HepG2 (cell line): ENCODE measurements at regions not wholly inside any gene's neighbourhood (a gene's known extent, or its start where the extent isn't known, plus 50 kb on each side); places are given as distances from the start of the nearest gene placed in this dataset.

Source experiments
- HHEX ChIP-seq: IDR thresholded peaks from 2 replicates; pipeline ENCODE4 v1.6.1; 2016; ENCODE audit warnings: control low read depth
- MZF1 ChIP-seq: sonication (generic); formaldehyde crosslinking; IDR thresholded peaks from 2 replicates; pipeline ENCODE4 v1.8.1; 2023; ENCODE audit warnings: mild to moderate bottlenecking, missing genetic modification reagents, borderline replicate concordance
- PRPF4 ChIP-seq: fragments of 200-400 bp; formaldehyde crosslinking; IDR thresholded peaks from 2 replicates; pipeline ENCODE4 v1.6.1; 2016; ENCODE audit warnings: low read length, low read depth; ENCODE audit not compliant: poor library complexity, severe bottlenecking
- SIN3A ChIP-seq: IDR thresholded peaks from 2 replicates; pipeline ENCODE4 v1.6.1; 2011; ENCODE audit warnings: low read depth, mild to moderate bottlenecking, control low read depth, low read length, borderline replicate concordance
- ZNF556 ChIP-seq: sonication (generic); formaldehyde crosslinking; IDR thresholded peaks from 2 replicates; pipeline ENCODE4 v1.4.0; 2020; ENCODE audit warnings: mild to moderate bottlenecking, missing genetic modification reagents, borderline replicate concordance
- TF ChIP-seq, protein P1 (sequence below), 2 experiments: sonication (generic) in 1 of 2; formaldehyde crosslinking in 1 of 2; IDR thresholded peaks; 2 replicates each; pipeline versions ENCODE4 v1.4.0 to v1.6.1; 2018 to 2020; ENCODE audit warnings: missing genetic modification reagents in 2 of 2, borderline replicate concordance in 1 of 2, low read depth in 1 of 2, mild to moderate bottlenecking in 1 of 2, missing biosample characterization in 1 of 2
- TF ChIP-seq, protein P2 (sequence below): sonication (generic); formaldehyde crosslinking; IDR thresholded peaks from 2 replicates; pipeline ENCODE4 v1.5.0; 2020; ENCODE audit warnings: mild to moderate bottlenecking, missing genetic modification reagents, moderate library complexity
- TF ChIP-seq, protein P3 (sequence below): sonication (generic); formaldehyde crosslinking; IDR thresholded peaks from 2 replicates; pipeline ENCODE4 v1.5.0; 2020; ENCODE audit warnings: missing genetic modification reagents
- TF ChIP-seq, protein P4 (sequence below): sonication (generic); formaldehyde crosslinking; IDR thresholded peaks from 2 replicates; pipeline ENCODE4 v1.4.0; 2020; ENCODE audit warnings: missing genetic modification reagents
- TF ChIP-seq, protein P5 (sequence below): sonication (generic); formaldehyde crosslinking; IDR thresholded peaks from 2 replicates; pipeline ENCODE4 v1.8.1; 2023; ENCODE audit warnings: missing genetic modification reagents, inconsistent platforms, borderline replicate concordance

DNA sequence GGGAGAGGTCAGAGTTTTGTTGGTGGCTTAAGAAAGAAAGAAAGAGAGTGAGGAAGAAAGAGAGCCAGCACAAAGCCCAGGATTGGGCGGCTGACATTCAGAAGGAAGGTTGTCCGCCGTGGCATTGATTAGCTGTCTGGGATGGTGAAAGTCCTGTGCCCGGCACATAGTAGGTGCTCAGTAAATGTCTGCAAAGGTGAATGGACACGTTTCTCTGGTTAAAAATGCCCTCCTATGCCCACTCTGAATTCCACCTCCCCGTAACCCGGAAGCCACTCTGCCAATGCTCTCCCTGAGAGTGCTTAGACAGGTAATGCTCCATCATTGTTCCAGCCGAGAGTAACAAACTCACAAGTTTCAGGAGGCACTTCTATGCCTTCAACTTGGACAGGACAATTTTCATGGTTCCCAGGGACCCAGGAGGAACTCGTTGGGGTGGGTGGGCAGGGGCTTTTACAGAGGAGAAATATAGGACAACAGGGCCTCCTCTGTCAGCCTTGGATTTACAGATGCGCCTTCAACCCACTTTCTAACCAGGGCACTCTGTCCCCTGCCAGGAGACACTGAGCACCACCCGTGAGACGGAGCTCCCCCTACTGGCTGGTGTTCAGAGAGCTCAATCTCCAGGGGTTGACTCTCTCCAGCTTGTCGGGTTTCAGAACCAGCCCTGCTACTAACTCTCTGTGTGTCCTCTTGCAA lies 411.5 kb upstream of the ZMIZ1 start (continued):
- TF ChIP-seq, protein P1, sequence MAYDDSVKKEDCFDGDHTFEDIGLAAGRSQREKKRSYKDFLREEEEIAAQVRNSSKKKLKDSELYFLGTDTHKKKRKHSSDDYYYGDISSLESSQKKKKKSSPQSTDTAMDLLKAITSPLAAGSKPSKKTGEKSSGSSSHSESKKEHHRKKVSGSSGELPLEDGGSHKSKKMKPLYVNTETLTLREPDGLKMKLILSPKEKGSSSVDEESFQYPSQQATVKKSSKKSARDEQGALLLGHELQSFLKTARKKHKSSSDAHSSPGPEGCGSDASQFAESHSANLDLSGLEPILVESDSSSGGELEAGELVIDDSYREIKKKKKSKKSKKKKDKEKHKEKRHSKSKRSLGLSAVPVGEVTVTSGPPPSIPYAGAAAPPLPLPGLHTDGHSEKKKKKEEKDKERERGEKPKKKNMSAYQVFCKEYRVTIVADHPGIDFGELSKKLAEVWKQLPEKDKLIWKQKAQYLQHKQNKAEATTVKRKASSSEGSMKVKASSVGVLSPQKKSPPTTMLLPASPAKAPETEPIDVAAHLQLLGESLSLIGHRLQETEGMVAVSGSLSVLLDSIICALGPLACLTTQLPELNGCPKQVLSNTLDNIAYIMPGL (CRISPR knock-in tag; IDR thresholded peaks at IDR 0.05; ENCODE audit: borderline replicate concordance in 1 of 2, low read depth in 1 of 2): 0 out of 4 replicates have a peak, but pooled peaks have one; percentile 29 to 50
- TF ChIP-seq PRPF4: no peak
- TF ChIP-seq, protein P2, sequence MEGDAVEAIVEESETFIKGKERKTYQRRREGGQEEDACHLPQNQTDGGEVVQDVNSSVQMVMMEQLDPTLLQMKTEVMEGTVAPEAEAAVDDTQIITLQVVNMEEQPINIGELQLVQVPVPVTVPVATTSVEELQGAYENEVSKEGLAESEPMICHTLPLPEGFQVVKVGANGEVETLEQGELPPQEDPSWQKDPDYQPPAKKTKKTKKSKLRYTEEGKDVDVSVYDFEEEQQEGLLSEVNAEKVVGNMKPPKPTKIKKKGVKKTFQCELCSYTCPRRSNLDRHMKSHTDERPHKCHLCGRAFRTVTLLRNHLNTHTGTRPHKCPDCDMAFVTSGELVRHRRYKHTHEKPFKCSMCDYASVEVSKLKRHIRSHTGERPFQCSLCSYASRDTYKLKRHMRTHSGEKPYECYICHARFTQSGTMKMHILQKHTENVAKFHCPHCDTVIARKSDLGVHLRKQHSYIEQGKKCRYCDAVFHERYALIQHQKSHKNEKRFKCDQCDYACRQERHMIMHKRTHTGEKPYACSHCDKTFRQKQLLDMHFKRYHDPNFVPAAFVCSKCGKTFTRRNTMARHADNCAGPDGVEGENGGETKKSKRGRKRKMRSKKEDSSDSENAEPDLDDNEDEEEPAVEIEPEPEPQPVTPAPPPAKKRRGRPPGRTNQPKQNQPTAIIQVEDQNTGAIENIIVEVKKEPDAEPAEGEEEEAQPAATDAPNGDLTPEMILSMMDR: peak; percentile 92
- TF ChIP-seq, protein P3, sequence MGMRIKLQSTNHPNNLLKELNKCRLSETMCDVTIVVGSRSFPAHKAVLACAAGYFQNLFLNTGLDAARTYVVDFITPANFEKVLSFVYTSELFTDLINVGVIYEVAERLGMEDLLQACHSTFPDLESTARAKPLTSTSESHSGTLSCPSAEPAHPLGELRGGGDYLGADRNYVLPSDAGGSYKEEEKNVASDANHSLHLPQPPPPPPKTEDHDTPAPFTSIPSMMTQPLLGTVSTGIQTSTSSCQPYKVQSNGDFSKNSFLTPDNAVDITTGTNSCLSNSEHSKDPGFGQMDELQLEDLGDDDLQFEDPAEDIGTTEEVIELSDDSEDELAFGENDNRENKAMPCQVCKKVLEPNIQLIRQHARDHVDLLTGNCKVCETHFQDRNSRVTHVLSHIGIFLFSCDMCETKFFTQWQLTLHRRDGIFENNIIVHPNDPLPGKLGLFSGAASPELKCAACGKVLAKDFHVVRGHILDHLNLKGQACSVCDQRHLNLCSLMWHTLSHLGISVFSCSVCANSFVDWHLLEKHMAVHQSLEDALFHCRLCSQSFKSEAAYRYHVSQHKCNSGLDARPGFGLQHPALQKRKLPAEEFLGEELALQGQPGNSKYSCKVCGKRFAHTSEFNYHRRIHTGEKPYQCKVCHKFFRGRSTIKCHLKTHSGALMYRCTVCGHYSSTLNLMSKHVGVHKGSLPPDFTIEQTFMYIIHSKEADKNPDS (CRISPR knock-in tag): no peak
- TF ChIP-seq, protein P4, sequence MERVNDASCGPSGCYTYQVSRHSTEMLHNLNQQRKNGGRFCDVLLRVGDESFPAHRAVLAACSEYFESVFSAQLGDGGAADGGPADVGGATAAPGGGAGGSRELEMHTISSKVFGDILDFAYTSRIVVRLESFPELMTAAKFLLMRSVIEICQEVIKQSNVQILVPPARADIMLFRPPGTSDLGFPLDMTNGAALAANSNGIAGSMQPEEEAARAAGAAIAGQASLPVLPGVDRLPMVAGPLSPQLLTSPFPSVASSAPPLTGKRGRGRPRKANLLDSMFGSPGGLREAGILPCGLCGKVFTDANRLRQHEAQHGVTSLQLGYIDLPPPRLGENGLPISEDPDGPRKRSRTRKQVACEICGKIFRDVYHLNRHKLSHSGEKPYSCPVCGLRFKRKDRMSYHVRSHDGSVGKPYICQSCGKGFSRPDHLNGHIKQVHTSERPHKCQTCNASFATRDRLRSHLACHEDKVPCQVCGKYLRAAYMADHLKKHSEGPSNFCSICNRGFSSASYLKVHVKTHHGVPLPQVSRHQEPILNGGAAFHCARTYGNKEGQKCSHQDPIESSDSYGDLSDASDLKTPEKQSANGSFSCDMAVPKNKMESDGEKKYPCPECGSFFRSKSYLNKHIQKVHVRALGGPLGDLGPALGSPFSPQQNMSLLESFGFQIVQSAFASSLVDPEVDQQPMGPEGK: 0 out of 2 replicates have a peak, but pooled peaks have one; percentile 8
- TF ChIP-seq, protein P5, sequence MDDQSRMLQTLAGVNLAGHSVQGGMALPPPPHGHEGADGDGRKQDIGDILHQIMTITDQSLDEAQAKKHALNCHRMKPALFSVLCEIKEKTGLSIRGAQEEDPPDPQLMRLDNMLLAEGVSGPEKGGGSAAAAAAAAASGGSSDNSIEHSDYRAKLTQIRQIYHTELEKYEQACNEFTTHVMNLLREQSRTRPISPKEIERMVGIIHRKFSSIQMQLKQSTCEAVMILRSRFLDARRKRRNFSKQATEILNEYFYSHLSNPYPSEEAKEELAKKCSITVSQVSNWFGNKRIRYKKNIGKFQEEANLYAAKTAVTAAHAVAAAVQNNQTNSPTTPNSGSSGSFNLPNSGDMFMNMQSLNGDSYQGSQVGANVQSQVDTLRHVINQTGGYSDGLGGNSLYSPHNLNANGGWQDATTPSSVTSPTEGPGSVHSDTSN (CRISPR knock-in tag): no peak
- no peak for TF ChIP-seq MZF1 (CRISPR knock-in tag)
- no peak for TF ChIP-seq ZNF556 (CRISPR knock-in tag)
- no peak for TF ChIP-seq HHEX (CRISPR knock-in tag)
- TF ChIP-seq SIN3A: no peak
